PC-9 (cell line): ENCODE measurements at regions not wholly inside any gene's neighbourhood (a gene's known extent, or its start where the extent isn't known, plus 50 kb on each side); places are given as distances from the start of the nearest gene placed in this dataset.
"Not testable (repeated sequence)": the region's sequence is repeated elsewhere in the genome, so short reads cannot be mapped to it uniquely, and the experiment has no call there.

Source experiments
- BruUV-seq: library from RNA; stranded (reverse); fragments of 400-500 nt; replicated peaks from 2 replicates; lab custom pipeline; 2021; lab: Mats Ljungman, UMichigan
- CTCF ChIA-PET: fragments of 300-600 bp; sonication (Branson Sonifier 250); formaldehyde crosslinking; loops from one replicate; lab custom pipeline; 2022; ENCODE audit warnings: antibody characterized with exemption; lab: Charles Lee
- POLR2A ChIA-PET: fragments of 300-600 bp; sonication (Branson Sonifier 250); formaldehyde crosslinking; loops from one replicate; lab custom pipeline; 2022; ENCODE audit warnings: antibody characterized with exemption; ENCODE audit not compliant: unreplicated experiment; lab: Charles Lee
- DNase-seq, 2 experiments: peaks; one replicate each; pipeline versions ENCODE4 v3.0.0 to v3.0.0-alpha.2; 2015 to 2022; ENCODE audit warnings: mixed read lengths in 1 of 2
- H2AFZ ChIP-seq: fragments of 200-600 bp; sonication (generic); 2 replicates; pipeline ENCODE4 v1.8.1; 2017; ENCODE audit warnings: antibody characterized with exemption
- H3F3A ChIP-seq: fragments of 200-600 bp; sonication (generic); 2 replicates; pipeline ENCODE4 v1.8.1; 2017; ENCODE audit warnings: antibody characterized with exemption, mild to moderate bottlenecking, low read depth; ENCODE audit not compliant: insufficient read depth
- H3K27ac ChIP-seq: fragments of 200-600 bp; sonication (generic); 2 replicates; pipeline ENCODE4 v1.6.1; 2016; ENCODE audit warnings: mixed run types
- H3K27me3 ChIP-seq: fragments of 200-600 bp; sonication (generic); 2 replicates; pipeline ENCODE4 v1.6.1; 2016; ENCODE audit warnings: low read depth, mixed run types; ENCODE audit not compliant: insufficient read depth
- H3K36me3 ChIP-seq: fragments of 200-600 bp; sonication (generic); 2 replicates; pipeline ENCODE4 v1.6.1; 2016; ENCODE audit warnings: low read depth, mixed run types
- H3K4me1 ChIP-seq: fragments of 200-600 bp; sonication (generic); replicated peaks from 2 replicates; pipeline ENCODE4 v1.6.1; 2016; ENCODE audit warnings: mixed run types; ENCODE audit not compliant: insufficient read depth
- H3K4me2 ChIP-seq: fragments of 200-600 bp; sonication (generic); 2 replicates; pipeline ENCODE4 v1.6.1; 2017; ENCODE audit warnings: mixed run types
- H3K4me3 ChIP-seq: fragments of 200-600 bp; sonication (generic); 2 replicates; pipeline ENCODE4 v1.6.1; 2016; ENCODE audit warnings: mixed run types
- H3K79me2 ChIP-seq: fragments of 200-600 bp; sonication (generic); 2 replicates; pipeline ENCODE4 v1.6.1; 2017; ENCODE audit warnings: low read depth, mixed run types
- H3K9me2 ChIP-seq: fragments of 200-600 bp; sonication (generic); 2 replicates; pipeline ENCODE4 v1.8.1; 2017; ENCODE audit warnings: mild to moderate bottlenecking; ENCODE audit not compliant: insufficient read depth
- H3K9me3 ChIP-seq: fragments of 200-600 bp; sonication (generic); 2 replicates; pipeline ENCODE4 v1.8.1; 2016; ENCODE audit warnings: low read depth; ENCODE audit not compliant: insufficient read depth
- H4K20me1 ChIP-seq: fragments of 200-600 bp; sonication (generic); 2 replicates; pipeline ENCODE4 v1.8.1; 2017; ENCODE audit not compliant: insufficient read depth
- CTCF ChIP-seq: fragments of 200-600 bp; sonication (generic); conservative IDR thresholded peaks from 2 replicates; pipeline ENCODE4 v1.6.1; 2017; ENCODE audit warnings: mixed run types, antibody characterized with exemption, mild to moderate bottlenecking, moderate library complexity
- EZH2 ChIP-seq: fragments of 200-600 bp; sonication (generic); IDR thresholded peaks from 2 replicates; pipeline ENCODE4 v1.8.0; 2017; ENCODE audit warnings: antibody characterized with exemption, low read depth
- intact Hi-C: fragments of 100-400 bp; cut with micrococcal nuclease; formaldehyde crosslinking; loops from one replicate; pipeline ENCODE4 v1.10.0; 2022; ENCODE audit not compliant: unreplicated experiment

GRCh38 chrX:45508454-45508853 is 307.8 kb upstream of the DIPK2B start:
- POLR2A ChIA-PET = no interaction called here
- H3K36me3 ChIP-seq = no peaks in the 10 kb centered on the region
- TF ChIP-seq EZH2 (no peak), CTCF (no peak)
- no peak for DNase-seq
- intact Hi-C loops = no loop called here
- no peak overlapping the region for H3K27ac ChIP-seq
- no peaks in the 10 kb centered on the region; the same call in none of the 2 replicates for H3K4me1 ChIP-seq
- CTCF ChIA-PET = interaction anchor here (0.7 kb wide), 1 partner anchor 316 kb away, joined by 6 read pairs; no protein-coding TSS in a partner anchor
- H4K20me1 ChIP-seq = no peaks in the 10 kb centered on the region
- H2AFZ ChIP-seq = no peak overlapping the region
- no peak overlapping the region for H3K4me2 ChIP-seq
- no TSS peak for BruUV-seq
- H3K27me3 ChIP-seq = no peaks in the 10 kb centered on the region
- no peak overlapping the region for H3K4me3 ChIP-seq
- no peaks in the 10 kb centered on the region for H3K9me3 ChIP-seq
- no peaks in the 10 kb centered on the region for H3K79me2 ChIP-seq
- no peaks in the 10 kb centered on the region for H3K9me2 ChIP-seq
- H3F3A ChIP-seq = peaks cover 3% of the 10 kb centered on the region; the same call in 1 of the 2 replicates

- Histone ChIP-seq H3K9me2 (no peaks in the 10 kb centered on the region), H3K4me2 (peak overlapping the region; percentile 16; the same call in 1 of the 2 replicates), H4K20me1 (no peaks in the 10 kb centered on the region), H2AFZ (no peak overlapping the region), H3K79me2 (no peaks in the 10 kb centered on the region), H3K4me1 (no peaks in the 10 kb centered on the region; the same call in none of the 2 replicates), H3F3A (peaks cover 3% of the 10 kb centered on the region; the same call in 1 of the 2 replicates), H3K4me3 (no peak overlapping the region), H3K36me3 (no peaks in the 10 kb centered on the region), H3K9me3 (no peaks in the 10 kb centered on the region), H3K27me3 (no peaks in the 10 kb centered on the region), H3K27ac (peak overlapping the region; percentile 85)
- ChIA-PET CTCF (no interaction called here), POLR2A (no interaction called here)
- intact Hi-C loops = no loop called here
- no peak for DNase-seq
- no TSS peak for BruUV-seq
- TF ChIP-seq CTCF (no peak), EZH2 (no peak)
Observed at GRCh38 chrX:45506149-45506730, 305.6 kb upstream of the DIPK2B start.

- POLR2A ChIA-PET = no interaction called here
- H3K4me3 ChIP-seq = no peak overlapping the region
- CTCF ChIA-PET = no interaction called here
Observed at GRCh38 chrX:45505214-45505613, 304.5 kb upstream of the DIPK2B start.

GRCh38 chrX:45503787-45504362 is 303.2 kb upstream of the DIPK2B start:
- intact Hi-C loops, DNase-seq, H3K27ac ChIP-seq, H3K27me3 ChIP-seq, H3K36me3 ChIP-seq, CTCF ChIA-PET, POLR2A ChIA-PET, H3F3A ChIP-seq, H2AFZ ChIP-seq, H3K4me3 ChIP-seq, H3K79me2 ChIP-seq, H3K4me2 ChIP-seq, H3K9me3 ChIP-seq, BruUV-seq, H4K20me1 ChIP-seq, H3K9me2 ChIP-seq, H3K4me1 ChIP-seq: not testable (repeated sequence)

More at GRCh38 chrX:45505214-45505613, 304.5 kb upstream of the DIPK2B start:
- intact Hi-C loops = no loop called here
- Histone ChIP-seq H3K27me3 (no peaks in the 10 kb centered on the region), H3K4me1 (no peaks in the 10 kb centered on the region; the same call in none of the 2 replicates), H3K9me3 (no peaks in the 10 kb centered on the region), H3K27ac (no peak overlapping the region), H2AFZ (no peak overlapping the region), H3K4me2 (no peak overlapping the region), H4K20me1 (no peaks in the 10 kb centered on the region), H3F3A (peaks cover 3% of the 10 kb centered on the region; the same call in 1 of the 2 replicates), H3K9me2 (no peaks in the 10 kb centered on the region), H3K36me3 (no peaks in the 10 kb centered on the region), H3K79me2 (no peaks in the 10 kb centered on the region)
- no TSS peak for BruUV-seq
- no peak for DNase-seq
- TF ChIP-seq EZH2 (no peak), CTCF (no peak)
